Fibroblast of lung (primary cell): ENCODE measurements at regions not wholly inside any gene's neighbourhood (a gene's known extent, or its start where the extent isn't known, plus 50 kb on each side); places are given as distances from the start of the nearest gene placed in this dataset.
"Not testable (repeated sequence)": the region's sequence is repeated elsewhere in the genome, so short reads cannot be mapped to it uniquely, and the experiment has no call there.

Experiments
- DNase-seq, 2 donors: peaks; one replicate each; pipeline versions ENCODE4 v3.0.0 to v3.0.0-alpha.2; 2010; ENCODE audit warnings: low read depth in 2 of 2
- H2AFZ ChIP-seq: 2 replicates; pipeline ENCODE4 v1.5.1; 2012; ENCODE audit warnings: low read length, control low read depth, inconsistent platforms
- H3K27ac ChIP-seq: 2 replicates; pipeline ENCODE4 v1.5.1; 2011; ENCODE audit warnings: low read length, control low read depth; ENCODE audit not compliant: insufficient read depth
- H3K27me3 ChIP-seq: 2 replicates; pipeline ENCODE4 v1.5.1; 2011; ENCODE audit warnings: mild to moderate bottlenecking, low read length; ENCODE audit not compliant: control insufficient read depth, insufficient read depth
- H3K36me3 ChIP-seq: 2 replicates; pipeline ENCODE4 v1.5.1; 2011; ENCODE audit warnings: low read length; ENCODE audit not compliant: control insufficient read depth, insufficient read depth
- H3K4me1 ChIP-seq: 2 replicates; pipeline ENCODE4 v1.5.1; 2011; ENCODE audit warnings: low read length; ENCODE audit not compliant: control insufficient read depth, insufficient read depth; ENCODE audit errors: extremely low read depth
- H3K4me2 ChIP-seq: 2 replicates; pipeline ENCODE4 v1.5.1; 2011; ENCODE audit warnings: low read length, control low read depth; ENCODE audit not compliant: insufficient read depth; ENCODE audit errors: extremely low read depth
- H3K4me3 ChIP-seq, 4 experiments: fragments of 200-600 bp in 1 of 4; sonication (generic) in 1 of 4; replicated peaks in 1 of 4; 2 replicates each; pipeline ENCODE4 v1.5.1; 2011 to 2016; ENCODE audit warnings: low read length in 4 of 4, low read depth in 3 of 4, mild to moderate bottlenecking in 3 of 4, control low read depth in 2 of 4, inconsistent platforms in 1 of 4, mixed read lengths in 1 of 4; ENCODE audit not compliant: insufficient read depth in 1 of 4; ENCODE audit errors: control extremely low read depth in 1 of 4
- H3K79me2 ChIP-seq: 2 replicates; pipeline ENCODE4 v1.5.1; 2012; ENCODE audit warnings: mild to moderate bottlenecking, low read length, inconsistent platforms; ENCODE audit not compliant: control insufficient read depth, insufficient read depth
- H3K9ac ChIP-seq: 2 replicates; pipeline ENCODE4 v1.5.1; 2011; ENCODE audit warnings: mild to moderate bottlenecking, low read length, control low read depth; ENCODE audit not compliant: insufficient read depth
- H3K9me3 ChIP-seq: 2 replicates; pipeline ENCODE4 v1.5.1; 2012; ENCODE audit warnings: low read depth, low read length; ENCODE audit not compliant: control insufficient read depth, insufficient read depth
- H4K20me1 ChIP-seq: 2 replicates; pipeline ENCODE4 v1.5.1; 2011; ENCODE audit warnings: low read length; ENCODE audit not compliant: control insufficient read depth, insufficient read depth; ENCODE audit errors: extremely low read depth
- CTCF ChIP-seq, 2 donors: IDR thresholded peaks in 1 of 2; conservative IDR thresholded peaks in 1 of 2; 1 replicate in 1 of 2; 2 replicates in 1 of 2; pipeline ENCODE4 v1.5.1; 2011 to 2012; ENCODE audit warnings: low read length in 2 of 2, control low read depth in 1 of 2, inconsistent platforms in 1 of 2, low read depth in 1 of 2, mild to moderate bottlenecking in 1 of 2
- EZH2 ChIP-seq: IDR thresholded peaks from 2 replicates; pipeline ENCODE4 v1.5.1; 2012; ENCODE audit warnings: low read length, control low read depth, mild to moderate bottlenecking; ENCODE audit errors: missing control alignments

DNA sequence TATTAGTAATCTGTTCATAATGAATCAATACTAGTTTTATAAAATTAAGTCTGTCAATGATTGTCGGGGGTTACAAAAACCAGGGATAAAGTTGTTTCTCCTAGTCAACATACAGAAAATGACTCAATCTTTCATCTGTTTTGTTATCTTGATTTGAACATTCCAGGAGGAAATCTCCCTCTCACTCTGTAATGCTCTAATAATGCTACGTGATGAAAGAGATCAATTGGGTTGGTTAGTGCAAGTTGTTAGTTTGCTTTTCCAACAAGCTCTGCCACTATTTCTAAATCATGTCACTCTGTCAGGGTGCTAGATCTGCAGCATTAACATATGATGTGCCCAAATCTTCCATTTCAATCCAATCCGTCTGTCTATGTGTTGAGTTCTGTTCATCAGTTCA lies 379.5 kb upstream of the GJE1 start:
- Histone ChIP-seq H3K27ac (no peak overlapping the region), H3K27me3 (no peaks in the 10 kb centered on the region), H4K20me1 (no peaks in the 10 kb centered on the region), H3K36me3 (no peaks in the 10 kb centered on the region), H3K4me3 (no peak overlapping the region), H3K9ac (no peak overlapping the region), H3K4me1 (no peaks in the 10 kb centered on the region), H3K9me3 (no peaks in the 10 kb centered on the region), H2AFZ (no peak overlapping the region), H3K4me2 (no peak overlapping the region), H3K79me2 (no peaks in the 10 kb centered on the region)
- TF ChIP-seq CTCF (conservative IDR thresholded peaks at IDR 0.05 in 1 of 2, IDR thresholded peaks at IDR 0.05 in 1 of 2; ENCODE audit: low read depth in 1 of 2, low read length in 2 of 2) (no peak), EZH2 (no peak)
- DNase-seq, result no peak

DNA sequence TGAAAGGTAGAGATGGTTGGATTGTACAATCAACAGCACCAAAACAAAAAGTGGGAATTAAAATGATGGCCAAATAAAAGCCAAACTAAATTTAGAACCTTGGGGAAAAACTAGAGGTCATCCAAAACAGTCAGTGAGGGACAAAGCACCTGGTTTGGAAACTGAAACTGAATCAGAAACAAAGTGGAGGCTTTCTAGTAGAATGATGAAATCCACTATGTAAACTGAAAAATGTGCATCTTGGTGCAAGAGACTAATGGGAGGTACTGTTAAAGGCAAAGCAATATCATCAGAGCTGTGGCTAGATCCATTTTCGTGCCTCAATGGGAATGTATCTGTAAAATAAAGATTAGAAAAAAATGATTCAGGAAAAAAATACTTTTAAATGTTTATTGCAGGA lies 380.0 kb upstream of the GJE1 start:
- DNase-seq, result peak in 1 of 2 donors; percentile 30
- Histone ChIP-seq H3K4me1 (no peaks in the 10 kb centered on the region), H3K4me2 (no peak overlapping the region), H3K9ac (no peak overlapping the region), H3K4me3 (no peak overlapping the region), H3K79me2 (no peaks in the 10 kb centered on the region), H3K36me3 (no peaks in the 10 kb centered on the region), H4K20me1 (no peaks in the 10 kb centered on the region), H3K27me3 (no peaks in the 10 kb centered on the region), H3K27ac (no peak overlapping the region), H2AFZ (no peak overlapping the region), H3K9me3 (no peaks in the 10 kb centered on the region)
- TF ChIP-seq EZH2 (no peak), CTCF (conservative IDR thresholded peaks at IDR 0.05 in 1 of 2, IDR thresholded peaks at IDR 0.05 in 1 of 2; ENCODE audit: low read depth in 1 of 2, low read length in 2 of 2) (no peak)

DNA sequence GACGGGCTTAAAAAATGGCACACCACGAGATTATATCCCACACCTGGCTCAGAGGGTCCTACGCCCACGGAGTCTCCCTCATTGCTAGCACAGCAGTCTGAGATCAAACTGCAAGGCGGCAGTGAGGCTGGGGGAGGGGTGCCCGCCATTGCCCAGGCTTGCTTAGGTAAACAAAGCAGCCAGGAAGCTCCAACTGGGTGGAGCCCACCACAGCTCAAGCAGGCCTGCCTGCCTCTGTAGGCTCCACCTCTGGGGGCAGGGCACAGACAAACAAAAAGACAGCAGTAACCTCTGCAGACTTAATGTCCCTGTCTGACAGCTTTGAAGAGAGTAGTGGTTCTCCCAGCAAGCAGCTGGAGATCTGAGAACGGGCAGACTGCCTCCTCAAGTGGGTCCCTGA lies 386.4 kb upstream of the GJE1 start:
- H3K4me3 ChIP-seq, H3K9me3 ChIP-seq, H3K4me2 ChIP-seq, H3K9ac ChIP-seq, H3K79me2 ChIP-seq, H3K36me3 ChIP-seq, H3K27ac ChIP-seq, H3K27me3 ChIP-seq, H3K4me1 ChIP-seq, H2AFZ ChIP-seq, DNase-seq, H4K20me1 ChIP-seq: not testable (repeated sequence)

- no peaks in the 10 kb centered on the region for H4K20me1 ChIP-seq
- no peaks in the 10 kb centered on the region for H3K36me3 ChIP-seq
- H3K4me3 ChIP-seq, result no peak overlapping the region
- no peaks in the 10 kb centered on the region for H3K79me2 ChIP-seq
- H3K27ac ChIP-seq, result no peak overlapping the region
- no peak overlapping the region for H3K9ac ChIP-seq
- H3K27me3 ChIP-seq, result no peaks in the 10 kb centered on the region
- H3K4me1 ChIP-seq, result no peaks in the 10 kb centered on the region
- peak; percentile 19 to 57 for DNase-seq
- TF ChIP-seq EZH2, result no peak
- TF ChIP-seq CTCF (conservative IDR thresholded peaks at IDR 0.05 in 1 of 2, IDR thresholded peaks at IDR 0.05 in 1 of 2; ENCODE audit: low read depth in 1 of 2, low read length in 2 of 2), result no peak
- no peak overlapping the region for H3K4me2 ChIP-seq
- H3K9me3 ChIP-seq, result no peaks in the 10 kb centered on the region
- H2AFZ ChIP-seq, result no peak overlapping the region
Observed at GRCh38 chr6:141744971-141745370, 387.8 kb upstream of the GJE1 start.
